ENCODE measurements at regions not wholly inside any gene's neighbourhood (a gene's known extent, or its start where the extent isn't known, plus 50 kb on each side); places are given as distances from the start of the nearest gene placed in this dataset.

- no peak for TF ChIP-seq CTCF (IDR thresholded peaks at IDR 0.05)
- Histone ChIP-seq H3K4me1 (peaks cover 37 to 64% of the 10 kb centered on the region in 2 donors), H3K9me3 (no peaks in the 10 kb centered on the region), H3K4me3 (no peak overlapping the region), H3K36me3 (no peaks in the 10 kb centered on the region), H3K27ac (peak overlapping the region; percentile 66 to 85), H3K27me3 (no peaks in the 10 kb centered on the region)
- ATAC-seq: peak; percentile 33
- DNase-seq: no peak
- intact Hi-C loops (cut with DNase I): loop anchor here in 1 of 2 donors (10.0 kb wide), 1 partner anchor 68 kb away; no protein-coding TSS in a partner anchor
Observed at GRCh38 chr6:11432713-11433450, 104.7 kb upstream of the TMEM170B start.

GRCh38 chr6:11432091-11432490, 105.5 kb upstream of the TMEM170B start:
- intact Hi-C loops (cut with DNase I): loop anchor here in 1 of 2 donors (10.0 kb wide), 1 partner anchor 67 kb away; no protein-coding TSS in a partner anchor
- H3K27ac ChIP-seq: peak overlapping the region; percentile 66 to 85
- ATAC-seq: peak; percentile 0

GRCh38 chr6:11431455-11431937, 106.1 kb upstream of the TMEM170B start:
- no peaks in the 10 kb centered on the region for H3K27me3 ChIP-seq
- ATAC-seq: no peak
- H3K27ac ChIP-seq: peak overlapping the region; percentile 66 to 85
- no peak overlapping the region for H3K4me3 ChIP-seq
- intact Hi-C loops (cut with DNase I): loop anchor here in 1 of 2 donors (10.0 kb wide), 1 partner anchor 67 kb away; no protein-coding TSS in a partner anchor
- no peaks in the 10 kb centered on the region for H3K36me3 ChIP-seq
- DNase-seq: no peak
- H3K9me3 ChIP-seq: no peaks in the 10 kb centered on the region
- no peak for TF ChIP-seq CTCF (IDR thresholded peaks at IDR 0.05)
- peaks cover 44 to 70% of the 10 kb centered on the region in 2 donors for H3K4me1 ChIP-seq

More at GRCh38 chr6:11432091-11432490, 105.5 kb upstream of the TMEM170B start:
- H3K27me3 ChIP-seq: no peaks in the 10 kb centered on the region
- H3K36me3 ChIP-seq: no peaks in the 10 kb centered on the region
- no peak overlapping the region for H3K4me3 ChIP-seq
- DNase-seq: no peak
- H3K9me3 ChIP-seq: no peaks in the 10 kb centered on the region
- peaks cover 41 to 67% of the 10 kb centered on the region in 2 donors for H3K4me1 ChIP-seq
- no peak for TF ChIP-seq CTCF (IDR thresholded peaks at IDR 0.05)

GRCh38 chr6:11430036-11430435, 107.5 kb upstream of the TMEM170B start:
- Histone ChIP-seq H3K27me3 (no peaks in the 10 kb centered on the region), H3K9me3 (no peaks in the 10 kb centered on the region), H3K27ac (peak overlapping the region; percentile 21 to 69), H3K36me3 (no peaks in the 10 kb centered on the region), H3K4me3 (no peak overlapping the region), H3K4me1 (peaks cover 41 to 79% of the 10 kb centered on the region in 2 donors)
- DNase-seq (no peak), ATAC-seq (no peak)
- TF ChIP-seq CTCF (IDR thresholded peaks at IDR 0.05): no peak
- intact Hi-C loops (cut with DNase I): loop anchor here in 1 of 2 donors (10.0 kb wide), 1 partner anchor 65 kb away; no protein-coding TSS in a partner anchor

- intact Hi-C loops (cut with DNase I): no loop called here
- Histone ChIP-seq H3K9me3 (no peaks in the 10 kb centered on the region), H3K4me3 (no peak overlapping the region), H3K36me3 (no peaks in the 10 kb centered on the region), H3K4me1 (peaks cover 41 to 79% of the 10 kb centered on the region in 2 donors), H3K27ac (peak overlapping the region; percentile 62 to 69), H3K27me3 (no peaks in the 10 kb centered on the region)
- TF ChIP-seq CTCF (IDR thresholded peaks at IDR 0.05): no peak
- ATAC-seq (no peak), DNase-seq (no peak)
Observed at GRCh38 chr6:11429577-11429976, 108.0 kb upstream of the TMEM170B start.
